Esophagus squamous epithelium (tissue), 4 donors: ENCODE measurements at regions not wholly inside any gene's neighbourhood (a gene's known extent, or its start where the extent isn't known, plus 50 kb on each side); places are given as distances from the start of the nearest gene placed in this dataset.

Source experiments
- POLR2A ChIP-seq, 4 donors: fragments of 450-650 bp; IDR thresholded peaks; one replicate each; pipeline ENCODE4 v1.6.1; 2017; ENCODE audit warnings: antibody characterized with exemption in 4 of 4, mild to moderate bottlenecking in 4 of 4, moderate library complexity in 3 of 4
- TF ChIP-seq, protein P1 (sequence below), 6 experiments: fragments of 450-650 bp in 4 of 6; fragments of 200-600 bp in 2 of 6; sonication (generic) in 2 of 6; IDR thresholded peaks; one replicate each; pipeline ENCODE4 v1.5.1; 2016 to 2019; ENCODE audit warnings: antibody characterized with exemption in 6 of 6, mild to moderate bottlenecking in 4 of 6, moderate library complexity in 4 of 6

DNA sequence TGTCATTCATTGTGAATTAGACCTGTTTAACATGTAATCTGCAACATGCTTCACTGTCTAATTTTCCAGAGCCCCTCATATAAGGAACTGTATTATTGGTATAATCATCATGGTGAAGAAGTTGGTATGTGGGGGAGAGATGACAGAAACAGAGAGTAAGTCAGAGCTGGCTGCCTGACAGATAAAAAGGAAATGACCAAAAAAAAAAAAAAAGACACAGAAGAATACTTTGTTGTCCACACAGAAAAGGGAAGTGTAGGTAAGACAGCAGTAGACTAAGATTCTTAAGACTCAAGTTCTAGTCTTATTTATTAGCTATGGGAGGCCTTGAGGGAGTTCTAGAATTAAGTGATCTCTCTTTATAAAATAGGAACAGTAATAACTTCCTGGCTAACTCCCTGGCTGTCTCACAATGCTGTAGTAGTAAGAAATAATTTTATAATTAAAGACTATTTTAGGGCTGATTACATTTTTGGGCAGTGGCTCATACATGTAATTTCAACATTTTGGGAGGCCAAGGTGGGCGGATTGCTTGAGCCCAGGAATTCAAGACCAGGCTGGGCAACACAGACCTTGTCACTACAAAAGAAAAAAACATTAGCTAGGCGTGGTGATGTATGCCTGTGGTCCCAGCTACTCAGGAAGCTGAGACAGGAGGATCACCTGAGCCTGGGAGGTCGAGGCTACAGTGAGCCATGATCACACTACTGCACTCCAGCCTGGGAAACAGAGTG, 102.5 kb downstream of the PRL start:
- TF ChIP-seq, protein P1, sequence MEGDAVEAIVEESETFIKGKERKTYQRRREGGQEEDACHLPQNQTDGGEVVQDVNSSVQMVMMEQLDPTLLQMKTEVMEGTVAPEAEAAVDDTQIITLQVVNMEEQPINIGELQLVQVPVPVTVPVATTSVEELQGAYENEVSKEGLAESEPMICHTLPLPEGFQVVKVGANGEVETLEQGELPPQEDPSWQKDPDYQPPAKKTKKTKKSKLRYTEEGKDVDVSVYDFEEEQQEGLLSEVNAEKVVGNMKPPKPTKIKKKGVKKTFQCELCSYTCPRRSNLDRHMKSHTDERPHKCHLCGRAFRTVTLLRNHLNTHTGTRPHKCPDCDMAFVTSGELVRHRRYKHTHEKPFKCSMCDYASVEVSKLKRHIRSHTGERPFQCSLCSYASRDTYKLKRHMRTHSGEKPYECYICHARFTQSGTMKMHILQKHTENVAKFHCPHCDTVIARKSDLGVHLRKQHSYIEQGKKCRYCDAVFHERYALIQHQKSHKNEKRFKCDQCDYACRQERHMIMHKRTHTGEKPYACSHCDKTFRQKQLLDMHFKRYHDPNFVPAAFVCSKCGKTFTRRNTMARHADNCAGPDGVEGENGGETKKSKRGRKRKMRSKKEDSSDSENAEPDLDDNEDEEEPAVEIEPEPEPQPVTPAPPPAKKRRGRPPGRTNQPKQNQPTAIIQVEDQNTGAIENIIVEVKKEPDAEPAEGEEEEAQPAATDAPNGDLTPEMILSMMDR (IDR thresholded peaks at IDR 0.05) = no peak
- TF ChIP-seq POLR2A (IDR thresholded peaks at IDR 0.05) = no peak
